Epithelial cell of esophagus (primary cell): ENCODE measurements at regions not wholly inside any gene's neighbourhood (a gene's known extent, or its start where the extent isn't known, plus 50 kb on each side); places are given as distances from the start of the nearest gene placed in this dataset.

Experiments used
- DNase-seq: peaks from one replicate; pipeline ENCODE4 v3.0.0; 2010; ENCODE audit warnings: low read depth
- H3K4me3 ChIP-seq: 2 replicates; pipeline ENCODE4 v1.5.1; 2011; ENCODE audit warnings: mild to moderate bottlenecking, low read length, control low read depth
- CTCF ChIP-seq: IDR thresholded peaks from 2 replicates; pipeline ENCODE4 v1.5.1; 2011; ENCODE audit warnings: low read depth, mild to moderate bottlenecking, low read length, control low read depth, inconsistent platforms; ENCODE audit not compliant: insufficient read depth; ENCODE audit errors: missing control alignments

DNA sequence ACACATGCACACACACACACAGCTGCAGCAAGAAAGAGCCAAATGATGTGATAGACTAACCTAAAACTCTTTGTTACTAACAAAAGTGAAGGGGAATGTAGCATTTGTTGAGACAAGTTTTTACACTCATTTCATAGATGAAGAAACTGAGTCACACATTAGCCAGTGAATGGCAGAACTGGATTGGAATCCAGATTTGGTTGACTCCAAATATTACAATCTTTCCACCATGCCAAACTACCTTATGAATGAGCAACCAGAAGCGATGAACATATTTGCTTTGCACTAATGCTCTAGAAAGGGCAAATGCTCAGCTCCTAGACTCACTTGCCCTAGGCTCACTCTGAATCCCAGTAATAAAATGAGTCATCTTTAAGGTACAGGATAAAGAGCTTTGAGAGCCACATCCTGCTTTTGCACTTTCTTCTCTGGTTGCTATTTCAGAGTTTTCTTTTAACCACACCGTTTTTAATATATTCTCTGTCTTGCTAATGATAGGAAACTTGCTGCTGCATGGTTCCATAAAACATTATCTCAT lies 111.9 kb downstream of the GPAM start:
- peak; percentile 17 for DNase-seq
- no peak overlapping the region for H3K4me3 ChIP-seq
- no peak for TF ChIP-seq CTCF

DNA sequence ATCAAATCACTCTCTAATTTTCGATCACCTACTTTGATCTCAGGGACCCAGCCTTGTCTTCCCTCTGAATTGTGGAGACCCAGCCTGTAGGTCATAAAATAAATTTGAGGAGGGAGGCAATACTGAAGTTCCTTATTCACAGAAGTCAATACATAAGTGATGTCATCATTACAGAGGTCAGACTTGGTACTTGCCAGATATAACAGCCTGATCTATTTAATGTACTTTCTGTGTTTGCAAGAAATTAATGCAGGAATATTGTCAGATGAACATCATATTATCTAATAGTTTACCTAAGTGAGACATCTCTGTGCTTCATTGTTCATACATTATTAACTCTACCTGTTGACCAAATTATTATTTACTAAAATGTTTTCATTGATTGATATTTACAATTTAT lies 105.6 kb downstream of the GPAM start:
- no peak for DNase-seq
- TF ChIP-seq CTCF: no peak
- no peak overlapping the region for H3K4me3 ChIP-seq

GRCh38 chr10:112080231-112080630 lies 103.3 kb downstream of the GPAM start:
- TF ChIP-seq CTCF: no peak
- DNase-seq: no peak
- H3K4me3 ChIP-seq: no peak overlapping the region

DNA sequence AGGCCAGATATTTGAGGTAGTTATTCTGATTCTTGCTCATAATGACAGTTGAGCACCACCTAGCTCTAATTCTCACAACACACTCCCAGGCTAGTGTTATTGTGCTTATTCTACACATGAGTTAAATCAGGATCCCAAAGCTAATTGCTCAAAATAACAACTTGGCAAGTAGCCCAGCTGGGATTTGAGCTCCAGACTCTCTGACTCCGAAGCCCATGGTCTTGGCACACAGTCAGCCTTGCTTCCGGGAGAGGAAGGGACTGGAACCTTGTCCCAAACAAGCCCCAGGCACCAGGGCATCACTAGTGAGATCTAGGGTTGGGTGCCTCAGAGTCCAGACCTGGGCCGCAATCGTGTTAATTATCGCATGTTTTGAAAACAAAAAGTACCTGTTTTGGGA lies 101.4 kb downstream of the GPAM start:
- no peak for DNase-seq
- H3K4me3 ChIP-seq: no peak overlapping the region
- no peak for TF ChIP-seq CTCF

DNA sequence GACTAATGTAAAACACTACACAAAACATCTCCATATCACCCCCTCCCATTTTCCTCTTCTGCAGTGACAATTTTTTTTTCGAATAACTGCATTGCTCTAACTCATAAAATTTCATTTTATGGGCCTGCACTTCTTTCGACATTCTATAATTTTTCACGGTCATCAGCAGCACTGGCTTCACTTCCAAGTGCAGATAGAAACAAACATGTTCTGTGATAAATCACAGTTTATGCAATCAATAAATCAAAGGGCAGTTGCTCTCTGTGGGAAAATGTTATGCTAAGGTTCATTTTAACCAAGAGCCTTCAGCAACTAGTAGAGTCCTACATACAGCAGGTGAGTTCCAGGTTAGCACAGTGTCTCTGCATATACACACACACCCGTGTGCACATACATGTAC lies 100.1 kb downstream of the GPAM start:
- TF ChIP-seq CTCF: no peak

GRCh38 chr10:112087953-112088456 lies 95.6 kb downstream of the GPAM start:
- H3K4me3 ChIP-seq: no peak overlapping the region
- TF ChIP-seq CTCF: no peak
- DNase-seq: no peak

More for the DNA sequence above, 100.1 kb downstream of the GPAM start:
- DNase-seq: no peak
- H3K4me3 ChIP-seq: no peak overlapping the region

GRCh38 chr10:112091703-112092102 lies 91.9 kb downstream of the GPAM start:
- no peak for TF ChIP-seq CTCF
- DNase-seq: no peak

More at GRCh38 chr10:112091703-112092102, 91.9 kb downstream of the GPAM start:
- H3K4me3 ChIP-seq: no peak overlapping the region
